Epithelial cell of esophagus (primary cell): ENCODE measurements at regions not wholly inside any gene's neighbourhood (a gene's known extent, or its start where the extent isn't known, plus 50 kb on each side); places are given as distances from the start of the nearest gene placed in this dataset.
A peak's percentile ranks its signal among the peaks of the same experiment; 100 is the strongest.

Experiments
- DNase-seq: peaks from one replicate; pipeline ENCODE4 v3.0.0; 2010; ENCODE audit warnings: low read depth
- H3K4me3 ChIP-seq: 2 replicates; pipeline ENCODE4 v1.5.1; 2011; ENCODE audit warnings: mild to moderate bottlenecking, low read length, control low read depth
- CTCF ChIP-seq: IDR thresholded peaks from 2 replicates; pipeline ENCODE4 v1.5.1; 2011; ENCODE audit warnings: low read depth, mild to moderate bottlenecking, low read length, control low read depth, inconsistent platforms; ENCODE audit not compliant: insufficient read depth; ENCODE audit errors: missing control alignments

- no peak for TF ChIP-seq CTCF
- DNase-seq = no peak
- H3K4me3 ChIP-seq = no peak overlapping the region
Measured at GRCh38 chr11:112377946-112378345, 117.3 kb upstream of the PLET1 start.

GRCh38 chr11:112380464-112380863 lies 119.8 kb upstream of the PLET1 start:
- no peak overlapping the region for H3K4me3 ChIP-seq
- no peak for DNase-seq
- TF ChIP-seq CTCF = no peak

GRCh38 chr11:112381578-112381977 lies 120.9 kb upstream of the PLET1 start:
- no peak for TF ChIP-seq CTCF
- DNase-seq = no peak
- no peak overlapping the region for H3K4me3 ChIP-seq

GRCh38 chr11:112382561-112382960 lies 121.9 kb upstream of the PLET1 start:
- no peak for DNase-seq
- no peak overlapping the region for H3K4me3 ChIP-seq
- no peak for TF ChIP-seq CTCF

GRCh38 chr11:112388496-112388895 lies 127.8 kb upstream of the PLET1 start:
- DNase-seq = peak; percentile 32
- TF ChIP-seq CTCF = no peak
- H3K4me3 ChIP-seq = no peak overlapping the region

GRCh38 chr11:112391086-112391485 lies 130.4 kb upstream of the PLET1 start:
- no peak overlapping the region for H3K4me3 ChIP-seq
- DNase-seq = no peak
- no peak for TF ChIP-seq CTCF

GRCh38 chr11:112392904-112393303 lies 132.2 kb upstream of the PLET1 start:
- no peak for DNase-seq
- no peak for TF ChIP-seq CTCF
- H3K4me3 ChIP-seq = no peak overlapping the region
